ENCODE measurements at regions not wholly inside any gene's neighbourhood (a gene's known extent, or its start where the extent isn't known, plus 50 kb on each side); places are given as distances from the start of the nearest gene placed in this dataset.

- Histone ChIP-seq H3K4me3 (ENCODE audit: low read depth, low read length) (no peak overlapping the region), H3K27me3 (ENCODE audit: control insufficient read depth, insufficient read depth, low read length) (peaks cover 2% of the 10 kb centered on the region), H3K27ac (ENCODE audit: low read depth, low read length) (no peak overlapping the region), H3K9me3 (ENCODE audit: control insufficient read depth, insufficient read depth, low read length) (no peaks in the 10 kb centered on the region)
- no peak for DNase-seq (ENCODE audit: low read depth, low spot score)
- POLR2A ChIA-PET = no interaction called here
- CTCF ChIA-PET = no interaction called here
- no peak for TF ChIP-seq CTCF (IDR thresholded peaks at IDR 0.05; ENCODE audit: low read depth, low read length)
Measured at GRCh38 chr20:57866250-57867106, 156.7 kb upstream of the PMEPA1 start.

GRCh38 chr20:57865266-57865665 lies 155.5 kb upstream of the PMEPA1 start:
- TF ChIP-seq CTCF (IDR thresholded peaks at IDR 0.05; ENCODE audit: low read depth, low read length) = no peak
- Histone ChIP-seq H3K4me3 (ENCODE audit: low read depth, low read length) (no peak overlapping the region), H3K27ac (ENCODE audit: low read depth, low read length) (no peak overlapping the region), H3K9me3 (ENCODE audit: control insufficient read depth, insufficient read depth, low read length) (no peaks in the 10 kb centered on the region), H3K27me3 (ENCODE audit: control insufficient read depth, insufficient read depth, low read length) (peaks cover 2% of the 10 kb centered on the region)
- POLR2A ChIA-PET = no interaction called here
- no peak for DNase-seq (ENCODE audit: low read depth, low spot score)
- CTCF ChIA-PET = no interaction called here

DNA sequence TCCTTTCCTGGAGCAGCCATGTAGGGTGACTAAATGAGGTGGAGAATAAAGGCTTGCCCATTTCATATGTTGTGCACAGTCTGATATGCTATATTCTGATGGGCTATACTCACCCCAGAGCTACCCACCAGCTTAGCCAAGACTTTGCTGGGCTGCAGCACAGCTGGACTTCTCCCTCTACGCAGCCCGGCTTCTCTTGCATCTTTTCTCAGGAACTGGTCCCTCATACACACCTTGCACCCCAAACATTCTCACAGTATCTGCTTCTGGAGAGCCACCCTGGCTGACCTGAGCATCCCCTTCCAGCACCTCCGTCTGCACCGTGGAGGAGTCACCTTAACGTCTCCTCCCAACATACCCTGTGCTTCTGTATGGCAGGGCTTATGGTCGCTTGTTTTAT lies 150.8 kb upstream of the PMEPA1 start:
- DNase-seq (ENCODE audit: low read depth, low spot score) = no peak
- CTCF ChIA-PET = no interaction called here

GRCh38 chr20:57857969-57858368 lies 148.2 kb upstream of the PMEPA1 start:
- ChIA-PET CTCF (no interaction called here), POLR2A (no interaction called here)
- H3K27me3 ChIP-seq (ENCODE audit: control insufficient read depth, insufficient read depth, low read length) = peaks cover 4% of the 10 kb centered on the region
- no peak for TF ChIP-seq CTCF (IDR thresholded peaks at IDR 0.05; ENCODE audit: low read depth, low read length)
- H3K9me3 ChIP-seq (ENCODE audit: control insufficient read depth, insufficient read depth, low read length) = no peaks in the 10 kb centered on the region
- no peak for DNase-seq (ENCODE audit: low read depth, low spot score)
- H3K4me3 ChIP-seq (ENCODE audit: low read depth, low read length) = no peak overlapping the region
- no peak overlapping the region for H3K27ac ChIP-seq (ENCODE audit: low read depth, low read length)

More for the DNA sequence above, 150.8 kb upstream of the PMEPA1 start:
- POLR2A ChIA-PET = no interaction called here
- peaks cover 4% of the 10 kb centered on the region for H3K27me3 ChIP-seq (ENCODE audit: control insufficient read depth, insufficient read depth, low read length)
- no peak overlapping the region for H3K4me3 ChIP-seq (ENCODE audit: low read depth, low read length)
- no peaks in the 10 kb centered on the region for H3K9me3 ChIP-seq (ENCODE audit: control insufficient read depth, insufficient read depth, low read length)
- no peak for TF ChIP-seq CTCF (IDR thresholded peaks at IDR 0.05; ENCODE audit: low read depth, low read length)
- H3K27ac ChIP-seq (ENCODE audit: low read depth, low read length) = no peak overlapping the region

DNA sequence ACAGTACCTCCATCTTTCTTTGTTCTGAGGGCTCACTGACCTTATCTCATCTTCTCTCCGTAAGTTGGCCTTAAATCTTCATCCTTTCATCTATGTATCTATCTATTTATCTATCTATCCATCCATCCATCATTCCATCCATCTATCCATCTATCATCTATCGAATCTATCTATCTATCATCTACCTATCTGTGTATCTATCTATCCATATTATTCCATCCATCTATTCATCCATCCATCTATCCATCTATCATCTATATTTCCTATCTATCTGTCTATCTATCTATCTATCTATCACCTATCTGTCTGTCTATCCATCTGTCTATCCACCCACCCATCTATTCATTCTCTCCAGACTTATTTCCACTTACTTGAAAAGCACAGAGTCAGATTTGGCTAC lies 147.3 kb upstream of the PMEPA1 start:
- Histone ChIP-seq H3K9me3 (ENCODE audit: control insufficient read depth, insufficient read depth, low read length) (no peaks in the 10 kb centered on the region), H3K4me3 (ENCODE audit: low read depth, low read length) (no peak overlapping the region), H3K27me3 (ENCODE audit: control insufficient read depth, insufficient read depth, low read length) (peaks cover 2% of the 10 kb centered on the region), H3K27ac (ENCODE audit: low read depth, low read length) (no peak overlapping the region)
- no peak for DNase-seq (ENCODE audit: low read depth, low spot score)
- ChIA-PET CTCF (no interaction called here), POLR2A (no interaction called here)
- TF ChIP-seq CTCF (IDR thresholded peaks at IDR 0.05; ENCODE audit: low read depth, low read length) = no peak

Data from AG04450 (cell line).